NB4 (cell line): ENCODE measurements at regions not wholly inside any gene's neighbourhood (a gene's known extent, or its start where the extent isn't known, plus 50 kb on each side); places are given as distances from the start of the nearest gene placed in this dataset.

ENCODE experiments used
- CTCF ChIP-seq: IDR thresholded peaks from one replicate; pipeline ENCODE4 v1.5.1; 2012; ENCODE audit warnings: low read depth, low read length
- POLR2A ChIP-seq: IDR thresholded peaks from 2 replicates; pipeline ENCODE4 v1.6.1; 2011; ENCODE audit warnings: mild to moderate bottlenecking; ENCODE audit not compliant: insufficient read length; ENCODE audit errors: extremely low read depth

GRCh38 chr5:125005266-125005665 lies 258.8 kb upstream of the ZNF608 start:
- no peak for TF ChIP-seq CTCF
- TF ChIP-seq POLR2A: no peak
